ENCODE measurements at regions not wholly inside any gene's neighbourhood (a gene's known extent, or its start where the extent isn't known, plus 50 kb on each side); places are given as distances from the start of the nearest gene placed in this dataset.

- peaks cover 1 to 7% (median 6%) of the 10 kb centered on the region in 3 donors for H3K27me3 Mint-ChIP-seq (ENCODE audit: low read depth in 3 of 3)
- H3K27ac Mint-ChIP-seq: no peak overlapping the region
- Histone ChIP-seq H3K4me3 (replicated peaks in 1 of 3; ENCODE audit: low read depth in 2 of 3, low read length in 3 of 3) (no peak overlapping the region), H3K36me3 (replicated peaks in 1 of 2; ENCODE audit: control insufficient read depth in 1 of 2, insufficient read depth in 2 of 2, low read length in 2 of 2) (no peaks in the 10 kb centered on the region), H3K27ac (ENCODE audit: low read depth in 1 of 2, low read length in 2 of 2) (no peak overlapping the region), H3K9me3 (replicated peaks in 1 of 2; ENCODE audit: control insufficient read depth in 1 of 2, insufficient read depth in 1 of 2, low read length in 2 of 2) (no peaks in the 10 kb centered on the region), H3K79me2 (ENCODE audit: insufficient read depth, low read length) (no peaks in the 10 kb centered on the region), H3K27me3 (ENCODE audit: control insufficient read depth in 2 of 2, insufficient read depth in 2 of 2, low read length in 2 of 2) (peaks cover 0 to 6% of the 10 kb centered on the region in 2 donors), H4K20me1 (ENCODE audit: insufficient read depth, low read length) (no peaks in the 10 kb centered on the region), H3K9ac (ENCODE audit: insufficient read depth, low read length, poor library complexity, severe bottlenecking) (no peak overlapping the region), H3K4me1 (ENCODE audit: control insufficient read depth in 1 of 2, insufficient read depth in 2 of 2, low read length in 2 of 2) (no peaks in the 10 kb centered on the region), H3K4me2 (replicated peaks; ENCODE audit: extremely low read depth, low read length, poor library complexity, severe bottlenecking) (no peak overlapping the region), H2AFZ (ENCODE audit: insufficient read depth, low read depth, low read length, poor library complexity, severe bottlenecking) (no peak overlapping the region)
- intact Hi-C loops (cut with micrococcal nuclease): no loop called here
- no peak for DNase-seq
- H3K4me1 Mint-ChIP-seq: no peaks in the 10 kb centered on the region
- WGBS (ENCODE audit: insufficient coverage): 92% methylated on average over 2 of the region's 8 CpGs
- H3K4me3 Mint-ChIP-seq: no peak overlapping the region
- no peak for TF ChIP-seq CTCF (IDR thresholded peaks at IDR 0.05)
- H3K36me3 Mint-ChIP-seq: no peaks in the 10 kb centered on the region
- peaks cover 0 to 2% (median 0%) of the 10 kb centered on the region in 7 donors for H3K9me3 Mint-ChIP-seq
Measured at GRCh38 chr1:244106837-244107493, 55.9 kb downstream of the ZBTB18 start.

- Mint-ChIP-seq H3K9me3 (no peaks in the 10 kb centered on the region), H3K27ac (no peak overlapping the region)
Measured at GRCh38 chr1:244111027-244111426, 59.9 kb downstream of the ZBTB18 start.

More at GRCh38 chr1:244111027-244111426, 59.9 kb downstream of the ZBTB18 start:
- WGBS (ENCODE audit: insufficient coverage): 80% methylated on average over 2 of the region's 7 CpGs
- Mint-ChIP-seq H3K36me3 (no peaks in the 10 kb centered on the region), H3K27me3 (ENCODE audit: low read depth in 3 of 3) (peaks cover 1 to 3% (median 2%) of the 10 kb centered on the region in 3 donors), H3K4me3 (no peak overlapping the region), H3K4me1 (no peaks in the 10 kb centered on the region)
- Histone ChIP-seq H3K4me1 (ENCODE audit: control insufficient read depth in 1 of 2, insufficient read depth in 2 of 2, low read length in 2 of 2) (no peaks in the 10 kb centered on the region), H3K4me2 (replicated peaks; ENCODE audit: extremely low read depth, low read length, poor library complexity, severe bottlenecking) (no peak overlapping the region), H3K9me3 (replicated peaks in 1 of 2; ENCODE audit: control insufficient read depth in 1 of 2, insufficient read depth in 1 of 2, low read length in 2 of 2) (no peaks in the 10 kb centered on the region), H4K20me1 (ENCODE audit: insufficient read depth, low read length) (no peaks in the 10 kb centered on the region), H3K27ac (ENCODE audit: low read depth in 1 of 2, low read length in 2 of 2) (no peak overlapping the region), H3K79me2 (ENCODE audit: insufficient read depth, low read length) (no peaks in the 10 kb centered on the region), H3K36me3 (replicated peaks in 1 of 2; ENCODE audit: control insufficient read depth in 1 of 2, insufficient read depth in 2 of 2, low read length in 2 of 2) (no peaks in the 10 kb centered on the region), H3K9ac (ENCODE audit: insufficient read depth, low read length, poor library complexity, severe bottlenecking) (no peak overlapping the region), H3K27me3 (ENCODE audit: control insufficient read depth in 2 of 2, insufficient read depth in 2 of 2, low read length in 2 of 2) (no peaks in the 10 kb centered on the region), H3K4me3 (replicated peaks in 1 of 3; ENCODE audit: low read depth in 2 of 3, low read length in 3 of 3) (no peak overlapping the region), H2AFZ (ENCODE audit: insufficient read depth, low read depth, low read length, poor library complexity, severe bottlenecking) (no peak overlapping the region)
- no peak for DNase-seq
- intact Hi-C loops (cut with micrococcal nuclease): no loop called here
- no peak for TF ChIP-seq CTCF (IDR thresholded peaks at IDR 0.05)

Measured in CD14-positive monocyte (primary cell).